ENCODE measurements at regions not wholly inside any gene's neighbourhood (a gene's known extent, or its start where the extent isn't known, plus 50 kb on each side); places are given as distances from the start of the nearest gene placed in this dataset.

- H3K27ac ChIP-seq (ENCODE audit: low read depth in 2 of 2, low read length in 1 of 2): 0 out of 4 replicates have a peak overlapping the region, but pooled peaks of 1 of the 2 experiments have one; percentile 49
- no peaks in the 10 kb centered on the region for H3K36me3 ChIP-seq (replicated peaks in 1 of 2; ENCODE audit: control insufficient read depth in 1 of 2, insufficient read depth in 2 of 2, low read length in 1 of 2)
- H3K79me2 ChIP-seq (ENCODE audit: insufficient read depth): no peaks in the 10 kb centered on the region
- H3K9me2 ChIP-seq: no peaks in the 10 kb centered on the region
- TF ChIP-seq USF2 (IDR thresholded peaks at IDR 0.05; ENCODE audit: borderline replicate concordance, low read depth, low read length) (no peak), CHD2 (IDR thresholded peaks at IDR 0.05; ENCODE audit: low read length, partially characterized antibody) (no peak), SMC3 (IDR thresholded peaks at IDR 0.05; ENCODE audit: low read depth, low read length) (no peak), TAF1 (IDR thresholded peaks at IDR 0.05; ENCODE audit: borderline replicate concordance, low read depth, low read length) (no peak), IRF3 (IDR thresholded peaks at IDR 0.05; ENCODE audit: low read depth, low read length) (no peak), NRF1 (IDR thresholded peaks at IDR 0.05; ENCODE audit: low read depth, low read length) (no peak), CTCF (IDR thresholded peaks at IDR 0.05) (no peak), RFX5 (IDR thresholded peaks at IDR 0.05; ENCODE audit: low read length) (no peak), FOXM1 (IDR thresholded peaks at IDR 0.05; ENCODE audit: low read depth) (no peak)
- no peaks in the 10 kb centered on the region for H3K9me3 ChIP-seq
- H4K20me1 ChIP-seq (ENCODE audit: insufficient read depth): no peaks in the 10 kb centered on the region
- H3K27me3 ChIP-seq (ENCODE audit: insufficient read depth): no peaks in the 10 kb centered on the region
- ChIA-PET POLR2A (no interaction called here), CTCF (no interaction called here)
- H3K4me2 ChIP-seq: no peak overlapping the region
- H3K4me1 ChIP-seq (ENCODE audit: control insufficient read depth in 1 of 2, insufficient read depth in 2 of 2, low read depth in 1 of 2, low read length in 1 of 2): peaks cover 0 to 11% of the 10 kb centered on the region in 2 experiments; a peak in 2 of 4 replicates
- no peak overlapping the region for H3K9ac ChIP-seq
- no peak overlapping the region for H2AFZ ChIP-seq (ENCODE audit: low read depth)
- peaks cover 9% of the 10 kb centered on the region for H3F3A ChIP-seq (replicated peaks; ENCODE audit: insufficient read depth)
- no peak overlapping the region for H3K4me3 ChIP-seq (ENCODE audit: low read depth in 2 of 2, low read length in 1 of 2)
- DNase-seq: no peak
Measured at GRCh38 chr2:149858216-149858615, 270.6 kb upstream of the MMADHC start.

GRCh38 chr2:149857344-149857743 is 269.8 kb upstream of the MMADHC start:
- Histone ChIP-seq H3K4me2 (no peak overlapping the region), H3F3A (replicated peaks; ENCODE audit: insufficient read depth) (peaks cover 9% of the 10 kb centered on the region), H3K79me2 (ENCODE audit: insufficient read depth) (no peaks in the 10 kb centered on the region), H3K36me3 (replicated peaks in 1 of 2; ENCODE audit: control insufficient read depth in 1 of 2, insufficient read depth in 2 of 2, low read length in 1 of 2) (no peaks in the 10 kb centered on the region), H3K9me2 (no peaks in the 10 kb centered on the region), H3K4me3 (ENCODE audit: low read depth in 2 of 2, low read length in 1 of 2) (no peak overlapping the region), H3K9ac (no peak overlapping the region), H3K9me3 (no peaks in the 10 kb centered on the region), H3K27me3 (ENCODE audit: insufficient read depth) (no peaks in the 10 kb centered on the region), H4K20me1 (ENCODE audit: insufficient read depth) (no peaks in the 10 kb centered on the region), H3K27ac (ENCODE audit: low read depth in 2 of 2, low read length in 1 of 2) (no peak overlapping the region), H2AFZ (ENCODE audit: low read depth) (no peak overlapping the region), H3K4me1 (ENCODE audit: control insufficient read depth in 1 of 2, insufficient read depth in 2 of 2, low read depth in 1 of 2, low read length in 1 of 2) (peaks cover 0 to 11% of the 10 kb centered on the region in 2 experiments; a peak in 2 of 4 replicates)
- no peak for DNase-seq
- POLR2A ChIA-PET: no interaction called here
- CTCF ChIA-PET: no interaction called here
- TF ChIP-seq FOXJ3 (CRISPR knock-in tag; IDR thresholded peaks at IDR 0.05) (no peak), USF2 (IDR thresholded peaks at IDR 0.05; ENCODE audit: borderline replicate concordance, low read depth, low read length) (no peak), ELF1 (IDR thresholded peaks at IDR 0.05) (no peak), TCF12 (IDR thresholded peaks at IDR 0.05) (no peak), RXRA (IDR thresholded peaks at IDR 0.05; ENCODE audit: borderline replicate concordance, low read depth) (no peak), USF1 (IDR thresholded peaks at IDR 0.05; ENCODE audit: borderline replicate concordance, low read depth) (no peak), MAX (IDR thresholded peaks at IDR 0.05; ENCODE audit: low read depth) (no peak), GABPA (IDR thresholded peaks at IDR 0.05; ENCODE audit: low read depth) (no peak), JUND (IDR thresholded peaks at IDR 0.05) (no peak), CTCF (IDR thresholded peaks at IDR 0.05) (no peak), TEAD4 (IDR thresholded peaks at IDR 0.05; ENCODE audit: borderline replicate concordance, insufficient read depth) (no peak), MXI1 (IDR thresholded peaks at IDR 0.05; ENCODE audit: low read depth, low read length) (no peak)
- 96% methylated on average over 1 of the region's 1 CpG for WGBS (ENCODE audit: low lambda C conversion rate)
